ENCODE measurements at regions not wholly inside any gene's neighbourhood (a gene's known extent, or its start where the extent isn't known, plus 50 kb on each side); places are given as distances from the start of the nearest gene placed in this dataset.

DNA sequence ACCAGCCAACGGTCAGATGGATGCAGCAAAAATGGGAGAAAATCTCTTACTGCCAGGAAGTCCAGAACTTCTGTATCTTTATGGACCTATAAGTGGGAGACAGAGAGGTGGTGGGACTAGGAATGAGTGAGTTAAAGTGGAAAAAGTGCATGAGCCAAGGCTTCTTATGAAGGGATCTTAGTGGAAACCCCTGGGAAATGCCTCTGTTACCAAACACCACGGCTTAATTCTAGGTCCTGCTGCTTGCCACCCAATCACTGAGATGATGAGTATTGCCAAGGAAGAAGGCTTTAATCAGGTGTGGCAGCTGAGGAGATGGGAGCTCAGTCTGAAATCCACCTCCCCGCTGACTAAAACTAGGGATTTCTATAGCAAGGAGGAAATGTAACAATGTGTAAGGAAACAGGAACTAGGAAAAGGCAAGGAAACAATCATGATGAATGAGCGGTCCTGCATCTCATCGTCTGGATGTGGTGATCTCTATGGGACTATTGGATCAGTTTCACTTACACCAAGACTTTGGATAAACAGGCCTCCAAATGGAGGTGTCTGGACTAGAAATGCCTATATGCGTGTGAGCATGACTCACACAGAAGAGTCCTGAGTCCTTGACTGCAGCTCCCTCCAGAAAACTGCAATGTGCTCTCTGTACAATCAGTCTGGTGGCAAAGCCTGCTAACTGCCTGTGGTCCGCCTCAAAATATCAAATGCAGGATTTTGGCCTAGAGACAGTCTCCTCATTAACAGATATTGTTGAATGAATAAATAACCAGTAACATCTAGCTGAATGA lies 98.2 kb upstream of the PRR16 start:
- Histone ChIP-seq H3K9me2 (ENCODE audit: insufficient read depth, low read length) (no peaks in the 10 kb centered on the region), H3K27ac (ENCODE audit: low read depth, low read length, poor library complexity, severe bottlenecking) (no peak overlapping the region), H2AFZ (ENCODE audit: low read length) (no peak overlapping the region), H3K4me2 (ENCODE audit: low read length) (no peak overlapping the region), H3K4me1 (ENCODE audit: insufficient read depth, low read length, poor library complexity, severe bottlenecking) (no peaks in the 10 kb centered on the region), H3K4me3 (ENCODE audit: low read depth, low read length, poor library complexity, severe bottlenecking) (no peak overlapping the region), H3K79me2 (ENCODE audit: insufficient read depth, low read depth, low read length) (no peaks in the 10 kb centered on the region), H4K20me1 (ENCODE audit: insufficient read depth, low read length) (no peaks in the 10 kb centered on the region), H3K9me3 (ENCODE audit: low read length) (no peaks in the 10 kb centered on the region), H3K36me3 (ENCODE audit: insufficient read depth, low read length) (no peaks in the 10 kb centered on the region)
- no TSS peak for BruUV-seq (replicated peaks)
- ChIA-PET POLR2A (no interaction called here), CTCF (ENCODE audit: unreplicated experiment) (no interaction called here)
- no peak for DNase-seq (ENCODE audit: low spot score)
- no peak for TF ChIP-seq EZH2phosphoT487 (IDR thresholded peaks at IDR 0.05; ENCODE audit: borderline replicate concordance, low read depth, low read length)
- TF ChIP-seq, protein P1, sequence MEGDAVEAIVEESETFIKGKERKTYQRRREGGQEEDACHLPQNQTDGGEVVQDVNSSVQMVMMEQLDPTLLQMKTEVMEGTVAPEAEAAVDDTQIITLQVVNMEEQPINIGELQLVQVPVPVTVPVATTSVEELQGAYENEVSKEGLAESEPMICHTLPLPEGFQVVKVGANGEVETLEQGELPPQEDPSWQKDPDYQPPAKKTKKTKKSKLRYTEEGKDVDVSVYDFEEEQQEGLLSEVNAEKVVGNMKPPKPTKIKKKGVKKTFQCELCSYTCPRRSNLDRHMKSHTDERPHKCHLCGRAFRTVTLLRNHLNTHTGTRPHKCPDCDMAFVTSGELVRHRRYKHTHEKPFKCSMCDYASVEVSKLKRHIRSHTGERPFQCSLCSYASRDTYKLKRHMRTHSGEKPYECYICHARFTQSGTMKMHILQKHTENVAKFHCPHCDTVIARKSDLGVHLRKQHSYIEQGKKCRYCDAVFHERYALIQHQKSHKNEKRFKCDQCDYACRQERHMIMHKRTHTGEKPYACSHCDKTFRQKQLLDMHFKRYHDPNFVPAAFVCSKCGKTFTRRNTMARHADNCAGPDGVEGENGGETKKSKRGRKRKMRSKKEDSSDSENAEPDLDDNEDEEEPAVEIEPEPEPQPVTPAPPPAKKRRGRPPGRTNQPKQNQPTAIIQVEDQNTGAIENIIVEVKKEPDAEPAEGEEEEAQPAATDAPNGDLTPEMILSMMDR (conservative IDR thresholded peaks at IDR 0.05; ENCODE audit: low read length) = no peak
- intact Hi-C loops (cut with micrococcal nuclease; ENCODE audit: unreplicated experiment) = no loop called here

DNA sequence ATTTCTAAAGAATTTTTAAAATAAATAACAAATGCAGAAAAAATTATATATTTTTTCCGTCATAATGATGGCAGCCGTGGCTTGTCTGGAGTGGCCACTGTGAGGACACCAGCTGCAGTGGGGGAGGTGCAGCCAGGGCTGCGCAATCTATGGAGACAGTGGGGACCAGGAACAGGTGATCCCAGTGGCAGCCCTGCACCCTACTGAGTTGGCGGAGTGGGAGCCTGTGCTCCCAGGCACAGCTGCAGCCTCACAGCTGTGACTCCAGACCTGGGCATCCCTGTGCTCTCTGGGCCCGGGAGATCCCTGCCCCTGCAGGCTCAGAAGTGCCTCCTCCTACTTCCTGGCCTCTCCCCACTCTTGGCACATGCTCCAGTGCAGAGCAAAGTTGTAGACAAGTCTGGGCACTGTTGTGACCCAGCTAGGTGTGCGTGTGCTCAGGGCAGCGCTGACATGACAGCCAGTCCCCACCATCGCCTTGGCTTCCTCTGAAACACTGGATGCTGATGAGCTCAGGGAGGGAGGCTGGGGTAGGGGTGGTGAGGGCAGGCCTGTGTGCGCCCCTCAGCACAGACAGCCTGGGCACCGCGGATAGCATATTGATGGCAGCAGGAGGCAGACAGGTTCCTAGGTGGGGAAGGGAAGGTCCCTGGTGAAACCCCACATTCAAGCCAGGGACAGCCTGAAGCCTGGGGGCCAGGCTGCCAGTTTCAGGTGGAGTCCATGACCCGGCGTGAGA lies 96.0 kb upstream of the PRR16 start:
- CTCF ChIA-PET (ENCODE audit: unreplicated experiment) = no interaction called here
- H3K9me2 ChIP-seq (ENCODE audit: insufficient read depth, low read length) = no peaks in the 10 kb centered on the region
- H3K4me3 ChIP-seq (ENCODE audit: low read depth, low read length, poor library complexity, severe bottlenecking) = no peak overlapping the region
- intact Hi-C loops (cut with micrococcal nuclease; ENCODE audit: unreplicated experiment) = no loop called here
- H3K4me2 ChIP-seq (ENCODE audit: low read length) = no peak overlapping the region
- no peaks in the 10 kb centered on the region for H3K9me3 ChIP-seq (ENCODE audit: low read length)
- no TSS peak for BruUV-seq (replicated peaks)
- H2AFZ ChIP-seq (ENCODE audit: low read length) = no peak overlapping the region
- no peaks in the 10 kb centered on the region for H3K4me1 ChIP-seq (ENCODE audit: insufficient read depth, low read length, poor library complexity, severe bottlenecking)
- H3K79me2 ChIP-seq (ENCODE audit: insufficient read depth, low read depth, low read length) = no peaks in the 10 kb centered on the region
- TF ChIP-seq EZH2phosphoT487 (IDR thresholded peaks at IDR 0.05; ENCODE audit: borderline replicate concordance, low read depth, low read length) = no peak
- TF ChIP-seq, protein P1 (conservative IDR thresholded peaks at IDR 0.05; ENCODE audit: low read length) = no peak
- no peak for DNase-seq (ENCODE audit: low spot score)
- H3K36me3 ChIP-seq (ENCODE audit: insufficient read depth, low read length) = no peaks in the 10 kb centered on the region
- POLR2A ChIA-PET = interaction anchor here (0.6 kb wide), 1 partner anchor 193 kb away, joined by 3 read pairs; no protein-coding TSS in a partner anchor
- no peak overlapping the region for H3K27ac ChIP-seq (ENCODE audit: low read depth, low read length, poor library complexity, severe bottlenecking)
- no peaks in the 10 kb centered on the region for H4K20me1 ChIP-seq (ENCODE audit: insufficient read depth, low read length)

Data from OCI-LY7 (cell line).